ENCODE measurements at regions not wholly inside any gene's neighbourhood (a gene's known extent, or its start where the extent isn't known, plus 50 kb on each side); places are given as distances from the start of the nearest gene placed in this dataset.

DNA sequence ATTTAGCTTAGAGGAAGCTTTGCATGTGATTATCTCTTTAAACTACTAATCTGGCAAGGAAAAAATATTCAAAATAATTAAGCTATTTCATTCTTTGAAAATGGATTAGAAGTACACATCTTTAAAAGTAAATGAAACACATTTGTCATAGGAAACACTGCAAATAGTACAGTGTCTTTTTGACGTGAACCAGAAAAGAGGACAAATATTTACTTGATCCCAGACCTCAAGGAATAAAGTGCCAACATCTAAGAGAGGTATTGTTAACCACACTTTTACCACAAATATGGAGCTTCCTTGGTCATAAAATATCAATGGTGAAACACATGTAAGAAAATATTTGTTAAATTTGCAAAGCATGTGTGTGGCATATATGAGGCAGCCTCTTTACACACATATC is 159.9 kb downstream of the SNX7 start:
- Histone ChIP-seq H3K27ac (no peak overlapping the region), H3K9me3 (no peaks in the 10 kb centered on the region), H3K4me1 (no peaks in the 10 kb centered on the region), H3K4me2 (no peak overlapping the region), H3K4me3 (no peak overlapping the region)
- CTCF ChIA-PET = no interaction called here
- ATAC-seq (no peak), DNase-seq (ENCODE audit: low read depth in 1 of 2, low spot score in 1 of 2) (no peak), FAIRE-seq (no peak)
- WGBS (ENCODE audit: missing lambda C conversion rate) = 20% methylated on average over 1 of the region's 1 CpG
- TF ChIP-seq EHF (CRISPR knock-in tag; IDR thresholded peaks at IDR 0.05) (no peak), HEYL (CRISPR knock-in tag; IDR thresholded peaks at IDR 0.05) (no peak), FOSB (CRISPR knock-in tag; IDR thresholded peaks at IDR 0.05) (no peak), ZC3H11A (IDR thresholded peaks at IDR 0.05) (no peak), NPAS2 (CRISPR knock-in tag; IDR thresholded peaks at IDR 0.05; ENCODE audit: borderline replicate concordance) (no peak), PHF8 (IDR thresholded peaks at IDR 0.05; ENCODE audit: borderline replicate concordance, low read depth) (no peak), KDM1A (IDR thresholded peaks at IDR 0.05; ENCODE audit: low read depth) (no peak), BHLHE40 (IDR thresholded peaks at IDR 0.05; ENCODE audit: low read depth, low read length) (no peak), EP300 (IDR thresholded peaks at IDR 0.05) (no peak)
- TF ChIP-seq, protein P1, sequence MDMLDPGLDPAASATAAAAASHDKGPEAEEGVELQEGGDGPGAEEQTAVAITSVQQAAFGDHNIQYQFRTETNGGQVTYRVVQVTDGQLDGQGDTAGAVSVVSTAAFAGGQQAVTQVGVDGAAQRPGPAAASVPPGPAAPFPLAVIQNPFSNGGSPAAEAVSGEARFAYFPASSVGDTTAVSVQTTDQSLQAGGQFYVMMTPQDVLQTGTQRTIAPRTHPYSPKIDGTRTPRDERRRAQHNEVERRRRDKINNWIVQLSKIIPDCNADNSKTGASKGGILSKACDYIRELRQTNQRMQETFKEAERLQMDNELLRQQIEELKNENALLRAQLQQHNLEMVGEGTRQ (IDR thresholded peaks at IDR 0.05) = no peak
- POLR2A ChIA-PET = no interaction called here

DNA sequence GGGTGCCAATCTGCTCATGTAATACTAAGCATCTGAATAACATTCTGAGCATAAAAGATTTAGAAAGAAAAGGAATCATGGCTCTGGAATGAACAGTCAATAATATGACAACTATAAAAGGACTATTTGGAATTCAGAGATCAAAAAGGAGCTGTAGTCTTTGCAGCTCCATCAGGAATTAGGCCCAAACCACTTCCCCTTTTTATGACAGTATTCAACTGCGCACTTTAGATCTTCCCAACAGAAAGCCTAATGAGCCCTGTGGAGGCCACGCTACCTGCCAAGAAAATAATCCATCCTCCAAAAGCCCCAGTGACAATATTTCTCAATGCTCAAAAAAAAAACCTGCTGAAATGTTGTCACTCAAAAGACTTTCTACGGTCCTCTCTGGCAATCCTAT is 163.2 kb downstream of the SNX7 start:
- 73% methylated on average over 3 of the region's 3 CpGs for WGBS (ENCODE audit: missing lambda C conversion rate)
- ChIA-PET POLR2A (no interaction called here), CTCF (no interaction called here)
- H3K4me2 ChIP-seq = no peak overlapping the region
- FAIRE-seq (no peak), DNase-seq (ENCODE audit: low read depth in 1 of 2, low spot score in 1 of 2) (no peak), ATAC-seq (no peak)
- H3K27ac ChIP-seq = no peak overlapping the region
- TF ChIP-seq BHLHE40 (IDR thresholded peaks at IDR 0.05; ENCODE audit: low read depth, low read length) = no peak
- TF ChIP-seq, protein P2, sequence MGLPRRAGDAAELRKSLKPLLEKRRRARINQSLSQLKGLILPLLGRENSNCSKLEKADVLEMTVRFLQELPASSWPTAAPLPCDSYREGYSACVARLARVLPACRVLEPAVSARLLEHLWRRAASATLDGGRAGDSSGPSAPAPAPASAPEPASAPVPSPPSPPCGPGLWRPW (IDR thresholded peaks at IDR 0.05) = no peak
- no peak for TF ChIP-seq TP53 (CRISPR knock-in tag; IDR thresholded peaks at IDR 0.05)
- TF ChIP-seq, protein P3, sequence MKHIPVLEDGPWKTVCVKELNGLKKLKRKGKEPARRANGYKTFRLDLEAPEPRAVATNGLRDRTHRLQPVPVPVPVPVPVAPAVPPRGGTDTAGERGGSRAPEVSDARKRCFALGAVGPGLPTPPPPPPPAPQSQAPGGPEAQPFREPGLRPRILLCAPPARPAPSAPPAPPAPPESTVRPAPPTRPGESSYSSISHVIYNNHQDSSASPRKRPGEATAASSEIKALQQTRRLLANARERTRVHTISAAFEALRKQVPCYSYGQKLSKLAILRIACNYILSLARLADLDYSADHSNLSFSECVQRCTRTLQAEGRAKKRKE (CRISPR knock-in tag; IDR thresholded peaks at IDR 0.05; ENCODE audit: low read depth) = no peak
- H3K9me3 ChIP-seq = no peaks in the 10 kb centered on the region
- H3K4me1 ChIP-seq = no peaks in the 10 kb centered on the region
- no peak overlapping the region for H3K4me3 ChIP-seq

DNA sequence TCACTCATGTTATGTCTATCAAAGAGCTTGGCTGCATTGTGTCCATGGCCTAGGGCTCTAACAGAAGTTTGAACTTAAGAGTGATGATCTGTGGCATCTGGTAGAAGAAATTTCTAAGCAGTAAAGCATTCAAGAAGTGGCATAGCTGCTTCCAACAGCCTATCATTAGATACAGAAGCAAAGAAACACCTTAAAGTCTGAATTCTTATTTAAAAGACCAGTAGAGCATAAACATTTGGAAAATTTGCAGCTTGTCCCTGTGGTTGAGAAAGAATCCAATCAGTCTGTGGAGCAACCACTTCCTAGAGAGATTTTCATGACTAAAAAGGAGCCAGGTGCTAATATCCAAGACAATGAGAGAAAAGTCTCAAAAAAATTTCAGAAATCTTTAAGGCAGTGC is 165.5 kb downstream of the SNX7 start:
- Histone ChIP-seq H3K4me3 (no peak overlapping the region), H3K4me1 (no peaks in the 10 kb centered on the region), H3K27ac (no peak overlapping the region), H3K9me3 (no peaks in the 10 kb centered on the region), H3K4me2 (no peak overlapping the region)
- CTCF ChIA-PET = interaction anchor here (0.6 to 1.1 kb wide), 2 partner anchors 10 to 98 kb away, joined by 3 read pairs; no protein-coding TSS in a partner anchor
- ATAC-seq (no peak), FAIRE-seq (no peak), DNase-seq (ENCODE audit: low read depth in 1 of 2, low spot score in 1 of 2) (no peak)
- TF ChIP-seq CBX8 (IDR thresholded peaks at IDR 0.05) = no peak
- no peak for TF ChIP-seq POLR2A (IDR thresholded peaks at IDR 0.05; ENCODE audit: low read length)
- no peak for TF ChIP-seq KDM1A (IDR thresholded peaks at IDR 0.05; ENCODE audit: low read depth)
- no peak for TF ChIP-seq TFCP2L1 (CRISPR knock-in tag; IDR thresholded peaks at IDR 0.05)
- no peak for TF ChIP-seq NR3C1 (IDR thresholded peaks at IDR 0.05)
- TF ChIP-seq NPAS2 (CRISPR knock-in tag; IDR thresholded peaks at IDR 0.05; ENCODE audit: borderline replicate concordance) = no peak
- TF ChIP-seq, protein P4, sequence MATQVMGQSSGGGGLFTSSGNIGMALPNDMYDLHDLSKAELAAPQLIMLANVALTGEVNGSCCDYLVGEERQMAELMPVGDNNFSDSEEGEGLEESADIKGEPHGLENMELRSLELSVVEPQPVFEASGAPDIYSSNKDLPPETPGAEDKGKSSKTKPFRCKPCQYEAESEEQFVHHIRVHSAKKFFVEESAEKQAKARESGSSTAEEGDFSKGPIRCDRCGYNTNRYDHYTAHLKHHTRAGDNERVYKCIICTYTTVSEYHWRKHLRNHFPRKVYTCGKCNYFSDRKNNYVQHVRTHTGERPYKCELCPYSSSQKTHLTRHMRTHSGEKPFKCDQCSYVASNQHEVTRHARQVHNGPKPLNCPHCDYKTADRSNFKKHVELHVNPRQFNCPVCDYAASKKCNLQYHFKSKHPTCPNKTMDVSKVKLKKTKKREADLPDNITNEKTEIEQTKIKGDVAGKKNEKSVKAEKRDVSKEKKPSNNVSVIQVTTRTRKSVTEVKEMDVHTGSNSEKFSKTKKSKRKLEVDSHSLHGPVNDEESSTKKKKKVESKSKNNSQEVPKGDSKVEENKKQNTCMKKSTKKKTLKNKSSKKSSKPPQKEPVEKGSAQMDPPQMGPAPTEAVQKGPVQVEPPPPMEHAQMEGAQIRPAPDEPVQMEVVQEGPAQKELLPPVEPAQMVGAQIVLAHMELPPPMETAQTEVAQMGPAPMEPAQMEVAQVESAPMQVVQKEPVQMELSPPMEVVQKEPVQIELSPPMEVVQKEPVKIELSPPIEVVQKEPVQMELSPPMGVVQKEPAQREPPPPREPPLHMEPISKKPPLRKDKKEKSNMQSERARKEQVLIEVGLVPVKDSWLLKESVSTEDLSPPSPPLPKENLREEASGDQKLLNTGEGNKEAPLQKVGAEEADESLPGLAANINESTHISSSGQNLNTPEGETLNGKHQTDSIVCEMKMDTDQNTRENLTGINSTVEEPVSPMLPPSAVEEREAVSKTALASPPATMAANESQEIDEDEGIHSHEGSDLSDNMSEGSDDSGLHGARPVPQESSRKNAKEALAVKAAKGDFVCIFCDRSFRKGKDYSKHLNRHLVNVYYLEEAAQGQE (IDR thresholded peaks at IDR 0.05) = no peak
- TF ChIP-seq, protein P5, sequence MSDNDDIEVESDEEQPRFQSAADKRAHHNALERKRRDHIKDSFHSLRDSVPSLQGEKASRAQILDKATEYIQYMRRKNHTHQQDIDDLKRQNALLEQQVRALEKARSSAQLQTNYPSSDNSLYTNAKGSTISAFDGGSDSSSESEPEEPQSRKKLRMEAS (IDR thresholded peaks at IDR 0.05) = no peak
- TF ChIP-seq, protein P3 (CRISPR knock-in tag; IDR thresholded peaks at IDR 0.05; ENCODE audit: low read depth) = no peak
- TF ChIP-seq RAD21 (conservative IDR thresholded peaks at IDR 0.05 in 1 of 2, IDR thresholded peaks at IDR 0.05 in 1 of 2) = no peak
- TF ChIP-seq GATA3 (IDR thresholded peaks at IDR 0.05; ENCODE audit: borderline replicate concordance) = no peak
- TF ChIP-seq, protein P6, sequence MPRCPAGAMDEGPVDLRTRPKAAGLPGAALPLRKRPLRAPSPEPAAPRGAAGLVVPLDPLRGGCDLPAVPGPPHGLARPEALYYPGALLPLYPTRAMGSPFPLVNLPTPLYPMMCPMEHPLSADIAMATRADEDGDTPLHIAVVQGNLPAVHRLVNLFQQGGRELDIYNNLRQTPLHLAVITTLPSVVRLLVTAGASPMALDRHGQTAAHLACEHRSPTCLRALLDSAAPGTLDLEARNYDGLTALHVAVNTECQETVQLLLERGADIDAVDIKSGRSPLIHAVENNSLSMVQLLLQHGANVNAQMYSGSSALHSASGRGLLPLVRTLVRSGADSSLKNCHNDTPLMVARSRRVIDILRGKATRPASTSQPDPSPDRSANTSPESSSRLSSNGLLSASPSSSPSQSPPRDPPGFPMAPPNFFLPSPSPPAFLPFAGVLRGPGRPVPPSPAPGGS (IDR thresholded peaks at IDR 0.05) = no peak
- TF ChIP-seq ZFP36 (IDR thresholded peaks at IDR 0.05; ENCODE audit: borderline replicate concordance, partially characterized antibody) = no peak
- TF ChIP-seq, protein P7, sequence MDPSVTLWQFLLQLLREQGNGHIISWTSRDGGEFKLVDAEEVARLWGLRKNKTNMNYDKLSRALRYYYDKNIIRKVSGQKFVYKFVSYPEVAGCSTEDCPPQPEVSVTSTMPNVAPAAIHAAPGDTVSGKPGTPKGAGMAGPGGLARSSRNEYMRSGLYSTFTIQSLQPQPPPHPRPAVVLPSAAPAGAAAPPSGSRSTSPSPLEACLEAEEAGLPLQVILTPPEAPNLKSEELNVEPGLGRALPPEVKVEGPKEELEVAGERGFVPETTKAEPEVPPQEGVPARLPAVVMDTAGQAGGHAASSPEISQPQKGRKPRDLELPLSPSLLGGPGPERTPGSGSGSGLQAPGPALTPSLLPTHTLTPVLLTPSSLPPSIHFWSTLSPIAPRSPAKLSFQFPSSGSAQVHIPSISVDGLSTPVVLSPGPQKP (IDR thresholded peaks at IDR 0.05; ENCODE audit: low read depth, low read length) = no peak
- POLR2A ChIA-PET = no interaction called here

All from A549 (cell line).